Left lung (tissue), 4 donors: ENCODE measurements at regions not wholly inside any gene's neighbourhood (a gene's known extent, or its start where the extent isn't known, plus 50 kb on each side); places are given as distances from the start of the nearest gene placed in this dataset.
A peak's percentile ranks its signal among the peaks of the same experiment; 100 is the strongest.

Experiments
- ATAC-seq: fragments of 200-7000 bp; cut with Tn5 transposase; one replicate; pipeline ENCODE4 v1.9.1; 2020; ENCODE audit warnings: moderate library complexity
- DNase-seq, 4 donors: peaks; one replicate each; pipeline ENCODE4 v3.0.0-alpha.2; 2013 to 2020
- H3K27ac ChIP-seq, 2 donors: fragments of 200-600 bp; sonication (generic) in 1 of 2; one replicate each; pipeline versions ENCODE4 v1.5.0 to v1.8.0; 2020 to 2021
- H3K27me3 ChIP-seq, 2 donors: fragments of 200-600 bp; sonication (generic) in 1 of 2; one replicate each; pipeline versions ENCODE4 v1.5.0 to v1.8.0; 2020 to 2021
- H3K36me3 ChIP-seq, 2 donors: fragments of 200-600 bp; sonication (generic) in 1 of 2; one replicate each; pipeline versions ENCODE4 v1.5.0 to v1.8.0; 2020 to 2021
- H3K4me1 ChIP-seq, 2 donors: fragments of 200-600 bp; one replicate each; pipeline ENCODE4 v1.8.0; 2021
- H3K4me3 ChIP-seq, 2 donors: fragments of 200-600 bp; sonication (generic) in 1 of 2; one replicate each; pipeline versions ENCODE4 v1.5.0 to v1.8.0; 2020 to 2021; ENCODE audit warnings: mild to moderate bottlenecking in 1 of 2
- H3K9me3 ChIP-seq, 2 donors: fragments of 200-600 bp; sonication (generic) in 1 of 2; one replicate each; pipeline versions ENCODE4 v1.5.0 to v1.8.0; 2020 to 2021
- CTCF ChIP-seq, 2 donors: fragments of 200-600 bp; sonication (generic) in 1 of 2; IDR thresholded peaks; one replicate each; pipeline versions ENCODE4 v1.5.0 to v1.8.0; 2021; ENCODE audit warnings: antibody characterized with exemption in 2 of 2
- intact Hi-C, 2 donors: fragments of 100-400 bp; cut with DNase I; formaldehyde crosslinking; loops; one replicate each; pipeline versions ENCODE4 v1.11.2 to v1.14.2; 2022
- donor health status: DM: no; HTN: yes; CAD: no.
- donor health status: DM: no; HTN: no; CAD: no.

GRCh38 chr17:77410470-77410869 is 269.7 kb downstream of the SEC14L1 start:
- intact Hi-C loops, result no loop called here
- TF ChIP-seq CTCF (IDR thresholded peaks at IDR 0.05), result no peak
- Histone ChIP-seq H3K27me3 (no peaks in the 10 kb centered on the region), H3K4me1 (peaks cover 27 to 56% of the 10 kb centered on the region in 2 donors), H3K27ac (no peak overlapping the region), H3K4me3 (no peak overlapping the region), H3K9me3 (no peaks in the 10 kb centered on the region), H3K36me3 (no peaks in the 10 kb centered on the region)
- DNase-seq, result no peak
- ATAC-seq, result no peak

- H3K4me1 ChIP-seq, result peaks cover 18 to 51% of the 10 kb centered on the region in 2 donors
- H3K27me3 ChIP-seq, result no peaks in the 10 kb centered on the region
- TF ChIP-seq CTCF (IDR thresholded peaks at IDR 0.05), result no peak
- H3K36me3 ChIP-seq, result peaks cover 0 to 18% of the 10 kb centered on the region in 2 donors
- no peak overlapping the region for H3K27ac ChIP-seq
- H3K4me3 ChIP-seq, result no peak overlapping the region
- DNase-seq (no peak), ATAC-seq (no peak)
- no peaks in the 10 kb centered on the region for H3K9me3 ChIP-seq
- intact Hi-C loops, result no loop called here
These were observed 274.1 kb downstream of the SEC14L1 start for GRCh38 chr17:77414811-77415400.

- H3K27ac ChIP-seq, result no peak overlapping the region
- ATAC-seq, result peak; percentile 23
- H3K27me3 ChIP-seq, result no peaks in the 10 kb centered on the region
- no peak for TF ChIP-seq CTCF (IDR thresholded peaks at IDR 0.05)
- intact Hi-C loops, result no loop called here
- H3K4me3 ChIP-seq, result no peak overlapping the region
- DNase-seq, result no peak
- no peaks in the 10 kb centered on the region for H3K9me3 ChIP-seq
- H3K36me3 ChIP-seq, result peaks cover 0 to 18% of the 10 kb centered on the region in 2 donors
- peaks cover 20 to 51% of the 10 kb centered on the region in 2 donors for H3K4me1 ChIP-seq
These were observed 275.4 kb downstream of the SEC14L1 start for GRCh38 chr17:77416105-77416713.

GRCh38 chr17:77417575-77417974 is 276.8 kb downstream of the SEC14L1 start:
- peak overlapping the region in 1 of 2 donors; percentile 17 for H3K27ac ChIP-seq
- H3K9me3 ChIP-seq, result no peaks in the 10 kb centered on the region
- DNase-seq (peak in 1 of 4 donors; percentile 70), ATAC-seq (peak; percentile 73)
- H3K36me3 ChIP-seq, result peaks cover 0 to 18% of the 10 kb centered on the region in 2 donors
- H3K4me1 ChIP-seq, result peaks cover 26 to 61% of the 10 kb centered on the region in 2 donors
- intact Hi-C loops, result no loop called here
- no peaks in the 10 kb centered on the region for H3K27me3 ChIP-seq
- TF ChIP-seq CTCF (IDR thresholded peaks at IDR 0.05), result no peak
- no peak overlapping the region for H3K4me3 ChIP-seq

GRCh38 chr17:77418609-77419008 is 277.8 kb downstream of the SEC14L1 start:
- ATAC-seq (no peak), DNase-seq (no peak)
- Histone ChIP-seq H3K9me3 (no peaks in the 10 kb centered on the region), H3K4me1 (peaks cover 28 to 70% of the 10 kb centered on the region in 2 donors), H3K27me3 (no peaks in the 10 kb centered on the region), H3K27ac (no peak overlapping the region), H3K4me3 (no peak overlapping the region), H3K36me3 (peaks cover 0 to 18% of the 10 kb centered on the region in 2 donors)
- TF ChIP-seq CTCF (IDR thresholded peaks at IDR 0.05), result no peak
- intact Hi-C loops, result no loop called here
